HFFc6 (cell line): ENCODE measurements at regions not wholly inside any gene's neighbourhood (a gene's known extent, or its start where the extent isn't known, plus 50 kb on each side); places are given as distances from the start of the nearest gene placed in this dataset.
A peak's percentile ranks its signal among the peaks of the same experiment; 100 is the strongest.
"Not testable (repeated sequence)": the region's sequence is repeated elsewhere in the genome, so short reads cannot be mapped to it uniquely, and the experiment has no call there.

Experiments
- DNase-seq: peaks from one replicate; pipeline ENCODE4 v3.0.0-alpha.2; 2018
- H3K27ac Mint-ChIP-seq: 2 replicates; pipeline ENCODE4 v1.8.0; 2020; ENCODE audit warnings: mild to moderate bottlenecking, mixed read lengths
- H3K27me3 Mint-ChIP-seq: 2 replicates; pipeline ENCODE4 v1.8.0; 2021; ENCODE audit warnings: mild to moderate bottlenecking, moderate library complexity, mixed read lengths; ENCODE audit not compliant: insufficient read depth
- H3K36me3 Mint-ChIP-seq: 2 replicates; pipeline ENCODE4 v1.8.0; 2021; ENCODE audit warnings: low read depth, mixed read lengths
- H3K4me1 Mint-ChIP-seq: 2 replicates; pipeline ENCODE4 v1.8.0; 2020; ENCODE audit warnings: low read depth, mixed read lengths
- H3K4me3 Mint-ChIP-seq: 2 replicates; pipeline ENCODE4 v1.8.0; 2020; ENCODE audit warnings: mild to moderate bottlenecking, moderate library complexity, mixed read lengths
- H3K9me3 Mint-ChIP-seq: 2 replicates; pipeline ENCODE4 v1.8.0; 2020; ENCODE audit warnings: mild to moderate bottlenecking, mixed read lengths
- CTCF ChIP-seq: fragments of 200-600 bp; sonication (generic); IDR thresholded peaks from 2 replicates; pipeline ENCODE4 v1.5.0; 2021; ENCODE audit warnings: antibody characterized with exemption, mild to moderate bottlenecking

GRCh38 chr20:1815502-1816085 lies 79.6 kb upstream of the SIRPA start:
- H3K36me3 Mint-ChIP-seq, result no peaks in the 10 kb centered on the region
- peak overlapping the region; percentile 68; the same call in 1 of the 2 replicates for H3K27ac Mint-ChIP-seq
- H3K4me1 Mint-ChIP-seq, result peaks cover 89% of the 10 kb centered on the region
- H3K27me3 Mint-ChIP-seq, result no peaks in the 10 kb centered on the region; the same call in 1 of the 2 replicates
- H3K4me3 Mint-ChIP-seq, result no peak overlapping the region
- TF ChIP-seq CTCF, result no peak
- no peaks in the 10 kb centered on the region for H3K9me3 Mint-ChIP-seq
- no peak for DNase-seq

GRCh38 chr20:1814861-1815260 lies 80.3 kb upstream of the SIRPA start:
- DNase-seq, H3K9me3 Mint-ChIP-seq, H3K36me3 Mint-ChIP-seq, H3K4me3 Mint-ChIP-seq, H3K27ac Mint-ChIP-seq, H3K27me3 Mint-ChIP-seq: not testable (repeated sequence)
- peaks cover 89% of the 10 kb centered on the region for H3K4me1 Mint-ChIP-seq

GRCh38 chr20:1813674-1814635 lies 81.3 kb upstream of the SIRPA start:
- peaks cover 92% of the 10 kb centered on the region for H3K4me1 Mint-ChIP-seq
- peak overlapping the region; percentile 25 for H3K4me3 Mint-ChIP-seq
- no peak for TF ChIP-seq CTCF
- H3K9me3 Mint-ChIP-seq, result no peaks in the 10 kb centered on the region
- no peaks in the 10 kb centered on the region; the same call in none of the 2 replicates for H3K27me3 Mint-ChIP-seq
- no peak for DNase-seq
- peak overlapping the region; percentile 86 for H3K27ac Mint-ChIP-seq
- H3K36me3 Mint-ChIP-seq, result no peaks in the 10 kb centered on the region

GRCh38 chr20:1813101-1813529 lies 82.1 kb upstream of the SIRPA start:
- peak; percentile 96 for DNase-seq
- no peaks in the 10 kb centered on the region; the same call in none of the 2 replicates for H3K27me3 Mint-ChIP-seq
- H3K27ac Mint-ChIP-seq, result peak overlapping the region; percentile 86
- no peaks in the 10 kb centered on the region for H3K36me3 Mint-ChIP-seq
- no peak for TF ChIP-seq CTCF
- peak overlapping the region; percentile 25 for H3K4me3 Mint-ChIP-seq
- H3K9me3 Mint-ChIP-seq, result no peaks in the 10 kb centered on the region
- peaks cover 92% of the 10 kb centered on the region for H3K4me1 Mint-ChIP-seq

GRCh38 chr20:1811621-1812498 lies 83.3 kb upstream of the SIRPA start:
- 0 out of 2 replicates have a peak, but pooled peaks have one; percentile 13 for TF ChIP-seq CTCF
- peak overlapping the region; percentile 32; the same call in 1 of the 2 replicates for H3K4me3 Mint-ChIP-seq
- no peaks in the 10 kb centered on the region; the same call in none of the 2 replicates for H3K27me3 Mint-ChIP-seq
- peaks cover 93% of the 10 kb centered on the region for H3K4me1 Mint-ChIP-seq
- H3K36me3 Mint-ChIP-seq, result no peaks in the 10 kb centered on the region
- H3K27ac Mint-ChIP-seq, result peak overlapping the region; percentile 86
- H3K9me3 Mint-ChIP-seq, result no peaks in the 10 kb centered on the region
- DNase-seq, result no peak
